ENCODE measurements at regions not wholly inside any gene's neighbourhood (a gene's known extent, or its start where the extent isn't known, plus 50 kb on each side); places are given as distances from the start of the nearest gene placed in this dataset.

DNA sequence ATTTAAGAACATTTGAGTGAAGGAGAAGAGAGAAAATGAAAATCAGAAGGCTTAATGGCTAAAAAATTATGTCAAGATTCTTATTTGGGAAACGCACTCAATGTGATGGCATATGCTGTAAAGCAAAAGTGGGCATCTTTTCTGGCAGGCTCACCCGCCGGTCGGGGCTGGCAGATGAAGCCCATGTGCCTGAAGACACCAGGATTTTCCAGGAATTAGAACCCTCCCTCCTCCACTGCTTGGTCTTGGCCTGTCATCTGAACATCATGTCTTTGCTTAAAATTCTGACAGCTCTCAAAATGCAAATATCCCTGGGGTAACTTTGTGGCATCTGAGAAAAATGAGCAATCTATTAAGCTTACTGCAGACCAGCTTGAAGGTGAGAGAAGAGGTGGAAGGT is 337.9 kb downstream of the IRX1 start:
- TF ChIP-seq, protein P1, sequence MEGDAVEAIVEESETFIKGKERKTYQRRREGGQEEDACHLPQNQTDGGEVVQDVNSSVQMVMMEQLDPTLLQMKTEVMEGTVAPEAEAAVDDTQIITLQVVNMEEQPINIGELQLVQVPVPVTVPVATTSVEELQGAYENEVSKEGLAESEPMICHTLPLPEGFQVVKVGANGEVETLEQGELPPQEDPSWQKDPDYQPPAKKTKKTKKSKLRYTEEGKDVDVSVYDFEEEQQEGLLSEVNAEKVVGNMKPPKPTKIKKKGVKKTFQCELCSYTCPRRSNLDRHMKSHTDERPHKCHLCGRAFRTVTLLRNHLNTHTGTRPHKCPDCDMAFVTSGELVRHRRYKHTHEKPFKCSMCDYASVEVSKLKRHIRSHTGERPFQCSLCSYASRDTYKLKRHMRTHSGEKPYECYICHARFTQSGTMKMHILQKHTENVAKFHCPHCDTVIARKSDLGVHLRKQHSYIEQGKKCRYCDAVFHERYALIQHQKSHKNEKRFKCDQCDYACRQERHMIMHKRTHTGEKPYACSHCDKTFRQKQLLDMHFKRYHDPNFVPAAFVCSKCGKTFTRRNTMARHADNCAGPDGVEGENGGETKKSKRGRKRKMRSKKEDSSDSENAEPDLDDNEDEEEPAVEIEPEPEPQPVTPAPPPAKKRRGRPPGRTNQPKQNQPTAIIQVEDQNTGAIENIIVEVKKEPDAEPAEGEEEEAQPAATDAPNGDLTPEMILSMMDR (IDR thresholded peaks at IDR 0.05): no peak
- TF ChIP-seq POLR2AphosphoS5 (IDR thresholded peaks at IDR 0.05): no peak
